Fibroblast of lung (primary cell): ENCODE measurements at regions not wholly inside any gene's neighbourhood (a gene's known extent, or its start where the extent isn't known, plus 50 kb on each side); places are given as distances from the start of the nearest gene placed in this dataset.

Experiments
- CTCF ChIP-seq, 2 donors: IDR thresholded peaks in 1 of 2; conservative IDR thresholded peaks in 1 of 2; 1 replicate in 1 of 2; 2 replicates in 1 of 2; pipeline ENCODE4 v1.5.1; 2011 to 2012; ENCODE audit warnings: low read length in 2 of 2, control low read depth in 1 of 2, inconsistent platforms in 1 of 2, low read depth in 1 of 2, mild to moderate bottlenecking in 1 of 2
- EZH2 ChIP-seq: IDR thresholded peaks from 2 replicates; pipeline ENCODE4 v1.5.1; 2012; ENCODE audit warnings: low read length, control low read depth, mild to moderate bottlenecking; ENCODE audit errors: missing control alignments

GRCh38 chr4:84041426-84041825 is 457.7 kb downstream of the NKX6-1 start:
- TF ChIP-seq CTCF (conservative IDR thresholded peaks at IDR 0.05 in 1 of 2, IDR thresholded peaks at IDR 0.05 in 1 of 2; ENCODE audit: low read depth in 1 of 2, low read length in 2 of 2) (no peak), EZH2 (no peak)
